ENCODE measurements at regions not wholly inside any gene's neighbourhood (a gene's known extent, or its start where the extent isn't known, plus 50 kb on each side); places are given as distances from the start of the nearest gene placed in this dataset.
"Not testable (repeated sequence)": the region's sequence is repeated elsewhere in the genome, so short reads cannot be mapped to it uniquely, and the experiment has no call there.

- no peak for DNase-seq
Measured at GRCh38 chr22:22058633-22059290, 76.2 kb upstream of the TOP3B start.

- DNase-seq, result no peak
Measured at GRCh38 chr22:22057617-22058378, 75.2 kb upstream of the TOP3B start.

- not testable (repeated sequence) for DNase-seq
Measured at GRCh38 chr22:22056809-22057594, 74.4 kb upstream of the TOP3B start.

GRCh38 chr22:22052548-22053139 lies 70.1 kb upstream of the TOP3B start:
- DNase-seq, result not testable (repeated sequence)

- DNase-seq, result not testable (repeated sequence)
Measured at GRCh38 chr22:22051032-22051431, 68.4 kb upstream of the TOP3B start.

- no peak for DNase-seq
Measured at GRCh38 chr22:22050141-22050775, 67.7 kb upstream of the TOP3B start.

- no peak for DNase-seq
Measured at GRCh38 chr22:22049684-22050083, 67.1 kb upstream of the TOP3B start.

- DNase-seq, result no peak
Measured at GRCh38 chr22:22048981-22049531, 66.5 kb upstream of the TOP3B start.

- DNase-seq, result no peak
Measured at GRCh38 chr22:22048318-22048942, 65.8 kb upstream of the TOP3B start.

GRCh38 chr22:22047776-22048175 lies 65.2 kb upstream of the TOP3B start:
- DNase-seq, result no peak

- no peak for DNase-seq
Measured at GRCh38 chr22:22047266-22047665, 64.7 kb upstream of the TOP3B start.

GRCh38 chr22:22046370-22046769 lies 63.8 kb upstream of the TOP3B start:
- no peak for DNase-seq

GRCh38 chr22:22045571-22046335 lies 63.2 kb upstream of the TOP3B start:
- no peak for DNase-seq

GRCh38 chr22:22044153-22044552 lies 61.6 kb upstream of the TOP3B start:
- DNase-seq, result no peak

- no peak for DNase-seq
Measured at GRCh38 chr22:22043296-22044078, 60.9 kb upstream of the TOP3B start.

GRCh38 chr22:22042599-22043295 lies 60.2 kb upstream of the TOP3B start:
- no peak for DNase-seq

- DNase-seq, result no peak
Measured at GRCh38 chr22:22042009-22042408, 59.4 kb upstream of the TOP3B start.

- no peak for DNase-seq
Measured at GRCh38 chr22:22040908-22041307, 58.3 kb upstream of the TOP3B start.

GRCh38 chr22:22040472-22040871 lies 57.9 kb upstream of the TOP3B start:
- DNase-seq, result no peak
